RWPE1 (cell line): ENCODE measurements at regions not wholly inside any gene's neighbourhood (a gene's known extent, or its start where the extent isn't known, plus 50 kb on each side); places are given as distances from the start of the nearest gene placed in this dataset.

Experiments used
- CTCF ChIA-PET: fragments of 350-600 bp; sonication (Branson Sonifier 250); formaldehyde crosslinking; extraction: SDS; loops from one replicate; lab custom pipeline; 2021; lab: Yijun Ruan, JAX
- POLR2A ChIA-PET: fragments of 400-600 bp; formaldehyde crosslinking; extraction: SDS; loops from one replicate; lab custom pipeline; 2020; ENCODE audit warnings: antibody characterized with exemption; ENCODE audit not compliant: low non-redundant PET; lab: Yijun Ruan, JAX
- DNase-seq: peaks from one replicate; pipeline ENCODE4 v3.0.0; 2012; ENCODE audit warnings: low spot score
- H3K27ac ChIP-seq: fragments of 450-650 bp; 2 replicates; pipeline ENCODE4 v1.5.1; 2017
- TF ChIP-seq, protein P1 (sequence below): fragments of 450-650 bp; conservative IDR thresholded peaks from 2 replicates; pipeline ENCODE4 v1.5.1; 2017; ENCODE audit warnings: low read depth, mild to moderate bottlenecking

DNA sequence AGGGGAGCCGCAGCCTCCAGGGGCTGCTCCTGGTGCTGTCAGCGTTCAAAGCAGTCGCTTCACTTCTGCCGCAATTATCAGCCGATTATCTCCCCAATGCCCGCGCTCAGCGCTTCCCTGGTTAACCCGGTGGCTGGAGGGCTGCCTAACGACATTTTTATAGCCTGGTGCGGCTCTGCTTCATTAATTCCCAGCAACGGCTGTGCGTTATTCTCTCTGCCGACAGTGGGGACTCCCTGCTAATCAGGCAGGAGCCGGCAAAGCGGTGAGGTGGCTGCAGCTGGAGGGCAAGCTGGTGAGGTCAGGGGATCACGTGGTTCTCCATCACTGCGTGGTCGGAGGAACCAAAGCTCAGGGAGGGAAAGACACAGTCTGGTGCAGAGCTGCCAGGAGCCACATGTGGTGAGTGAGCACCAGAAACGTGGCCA lies 62.9 kb downstream of the GLRX5 start:
- POLR2A ChIA-PET, result no interaction called here
- TF ChIP-seq, protein P1, sequence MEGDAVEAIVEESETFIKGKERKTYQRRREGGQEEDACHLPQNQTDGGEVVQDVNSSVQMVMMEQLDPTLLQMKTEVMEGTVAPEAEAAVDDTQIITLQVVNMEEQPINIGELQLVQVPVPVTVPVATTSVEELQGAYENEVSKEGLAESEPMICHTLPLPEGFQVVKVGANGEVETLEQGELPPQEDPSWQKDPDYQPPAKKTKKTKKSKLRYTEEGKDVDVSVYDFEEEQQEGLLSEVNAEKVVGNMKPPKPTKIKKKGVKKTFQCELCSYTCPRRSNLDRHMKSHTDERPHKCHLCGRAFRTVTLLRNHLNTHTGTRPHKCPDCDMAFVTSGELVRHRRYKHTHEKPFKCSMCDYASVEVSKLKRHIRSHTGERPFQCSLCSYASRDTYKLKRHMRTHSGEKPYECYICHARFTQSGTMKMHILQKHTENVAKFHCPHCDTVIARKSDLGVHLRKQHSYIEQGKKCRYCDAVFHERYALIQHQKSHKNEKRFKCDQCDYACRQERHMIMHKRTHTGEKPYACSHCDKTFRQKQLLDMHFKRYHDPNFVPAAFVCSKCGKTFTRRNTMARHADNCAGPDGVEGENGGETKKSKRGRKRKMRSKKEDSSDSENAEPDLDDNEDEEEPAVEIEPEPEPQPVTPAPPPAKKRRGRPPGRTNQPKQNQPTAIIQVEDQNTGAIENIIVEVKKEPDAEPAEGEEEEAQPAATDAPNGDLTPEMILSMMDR, result no peak
- no peak overlapping the region for H3K27ac ChIP-seq
- CTCF ChIA-PET, result no interaction called here
- DNase-seq, result no peak

DNA sequence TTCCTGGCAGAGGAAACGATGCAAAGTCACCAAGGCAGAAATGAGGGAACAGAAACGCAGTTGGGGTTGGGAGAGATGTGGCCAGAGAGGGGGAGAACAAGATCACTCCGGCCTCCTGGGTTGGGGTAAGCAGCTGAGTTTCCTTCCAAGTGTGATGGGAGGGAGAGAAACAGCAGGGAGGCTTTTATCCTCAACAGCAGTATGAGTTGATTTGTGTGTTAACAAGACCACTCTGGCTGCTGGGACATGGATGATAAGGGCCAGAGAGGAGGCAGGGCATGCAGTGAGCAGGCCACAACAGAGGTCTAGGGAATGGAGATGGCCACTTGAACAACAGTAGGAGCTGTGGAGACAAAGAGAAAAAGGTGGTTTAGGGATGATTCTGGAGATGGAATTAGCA lies 66.8 kb downstream of the GLRX5 start:
- no peak for DNase-seq
- TF ChIP-seq, protein P1, result no peak
- ChIA-PET POLR2A (no interaction called here), CTCF (no interaction called here)
- no peak overlapping the region for H3K27ac ChIP-seq

DNA sequence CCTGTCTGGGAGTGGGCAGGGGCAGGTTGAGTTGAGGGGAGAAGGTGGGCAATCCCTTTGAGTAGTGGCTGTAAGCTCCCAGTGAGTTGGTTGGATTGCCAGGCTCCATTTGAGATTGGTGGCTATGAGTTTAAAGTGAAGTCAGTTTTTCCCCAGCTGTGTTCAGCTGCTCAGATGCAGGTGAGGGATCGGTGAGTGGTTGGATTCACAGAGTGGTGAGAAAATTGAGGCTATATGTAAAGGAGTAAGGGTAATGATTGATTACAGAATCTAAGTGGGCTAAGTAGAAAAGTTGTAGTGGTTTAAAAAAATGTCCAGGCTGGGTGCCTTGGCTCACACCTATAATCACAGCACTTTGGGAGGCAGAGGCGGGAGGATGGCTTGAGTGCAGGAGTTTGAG lies 68.6 kb downstream of the GLRX5 start:
- TF ChIP-seq, protein P1, result no peak
- ChIA-PET POLR2A (no interaction called here), CTCF (interaction anchor here (0.7 kb wide), 1 partner anchor 395 kb away, joined by 3 read pairs; no protein-coding TSS in a partner anchor)
- DNase-seq, result no peak
- no peak overlapping the region for H3K27ac ChIP-seq

DNA sequence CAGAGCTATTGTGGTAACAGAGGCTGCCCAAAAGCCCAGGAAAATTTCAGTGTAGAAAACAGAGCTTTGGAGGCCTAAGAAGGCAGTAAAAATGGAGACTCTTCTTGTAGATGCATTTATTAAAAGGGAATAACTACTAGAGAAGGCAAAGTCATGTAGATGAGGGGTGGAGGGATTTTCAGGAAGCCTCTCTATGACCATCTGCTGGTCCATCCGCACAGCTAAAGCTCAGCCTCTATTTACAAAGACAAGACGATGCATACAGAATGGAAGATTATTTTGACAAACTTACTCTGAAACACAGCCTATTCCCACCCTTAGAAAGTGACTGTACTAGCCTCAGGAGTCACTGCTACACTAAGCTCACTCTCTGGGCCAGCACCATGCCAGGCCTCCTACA lies 71.4 kb downstream of the GLRX5 start:
- no peak for DNase-seq
- no peak overlapping the region for H3K27ac ChIP-seq
- TF ChIP-seq, protein P1, result no peak
- ChIA-PET POLR2A (no interaction called here), CTCF (interaction anchor here (0.8 to 1.5 kb wide), 2 partner anchors 168 to 388 kb away, joined by 4 to 5 read pairs; no protein-coding TSS in a partner anchor)

DNA sequence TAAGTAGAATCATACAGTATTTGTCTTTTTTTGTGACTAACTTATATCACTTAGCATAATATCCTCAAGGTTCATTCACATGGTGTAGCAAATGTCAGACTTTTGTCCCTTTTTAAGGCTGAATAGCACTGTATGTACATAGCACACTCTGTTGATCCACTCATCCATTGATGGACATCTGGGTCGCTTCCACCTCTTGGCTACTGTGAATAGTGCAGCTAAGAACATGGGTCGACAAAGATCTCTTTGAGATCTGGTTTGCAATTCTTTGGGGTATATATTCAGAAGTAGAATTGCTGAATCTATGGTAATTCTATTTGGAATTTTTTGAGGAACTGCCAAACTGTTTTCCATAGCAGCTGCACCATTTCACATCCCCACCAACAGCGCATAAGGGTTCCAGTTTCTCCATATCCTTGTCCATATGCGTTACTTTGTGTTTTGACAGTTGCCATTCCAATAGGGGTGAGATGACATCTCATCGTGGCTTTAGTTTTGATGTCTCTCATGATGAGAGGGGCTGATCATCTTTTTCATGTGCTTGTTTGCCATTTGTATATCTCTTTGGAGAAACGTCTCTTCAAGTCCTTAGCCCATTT lies 73.9 kb downstream of the GLRX5 start:
- H3K27ac ChIP-seq, result no peak overlapping the region
- ChIA-PET POLR2A (no interaction called here), CTCF (no interaction called here)
- no peak for DNase-seq
- TF ChIP-seq, protein P1, result no peak

DNA sequence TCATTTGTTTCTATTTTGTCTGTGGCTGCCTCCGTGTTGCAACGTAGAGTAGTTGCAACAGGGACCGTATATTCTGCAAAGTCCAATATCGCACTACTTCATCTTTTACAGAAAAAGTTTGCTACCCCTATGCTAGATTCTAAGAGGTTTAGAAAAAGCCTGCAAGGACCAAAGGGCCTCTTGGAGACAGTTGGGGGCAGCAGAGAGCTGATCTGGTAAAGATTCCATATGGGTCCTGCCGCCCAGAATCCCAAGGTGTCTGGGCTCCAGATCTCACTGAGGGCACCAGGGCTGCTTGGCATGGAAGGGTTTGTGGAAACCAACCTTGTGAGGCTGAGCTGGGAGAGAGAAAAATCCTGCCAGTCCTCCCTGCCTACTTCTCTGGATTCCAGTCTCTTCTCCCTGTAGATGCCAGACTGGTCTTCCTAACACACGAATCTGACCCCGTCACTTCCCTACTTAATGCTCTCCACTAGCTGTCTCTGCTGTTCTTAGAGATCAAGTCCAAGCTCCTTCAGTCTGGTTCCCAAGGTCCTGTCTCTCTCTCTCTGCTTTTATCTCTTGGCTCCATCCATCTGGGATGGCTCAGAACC lies 74.6 kb downstream of the GLRX5 start:
- ChIA-PET POLR2A (no interaction called here), CTCF (no interaction called here)
- no peak for DNase-seq
- no peak overlapping the region for H3K27ac ChIP-seq
- TF ChIP-seq, protein P1, result no peak
